Loucy (cell line): ENCODE measurements at regions not wholly inside any gene's neighbourhood (a gene's known extent, or its start where the extent isn't known, plus 50 kb on each side); places are given as distances from the start of the nearest gene placed in this dataset.

Experiments
- EZH2phosphoT487 ChIP-seq: fragments of 200-600 bp; IDR thresholded peaks from 2 replicates; pipeline ENCODE4 v1.6.1; 2018; ENCODE audit warnings: antibody characterized with exemption, mild to moderate bottlenecking, moderate library complexity, borderline replicate concordance
- TF ChIP-seq, protein P1 (sequence below): fragments of 200-600 bp; sonication (generic); conservative IDR thresholded peaks from 2 replicates; pipeline ENCODE4 v1.5.1; 2014; ENCODE audit warnings: mild to moderate bottlenecking, antibody characterized with exemption, low read length

- no peak for TF ChIP-seq EZH2phosphoT487
- TF ChIP-seq, protein P1, sequence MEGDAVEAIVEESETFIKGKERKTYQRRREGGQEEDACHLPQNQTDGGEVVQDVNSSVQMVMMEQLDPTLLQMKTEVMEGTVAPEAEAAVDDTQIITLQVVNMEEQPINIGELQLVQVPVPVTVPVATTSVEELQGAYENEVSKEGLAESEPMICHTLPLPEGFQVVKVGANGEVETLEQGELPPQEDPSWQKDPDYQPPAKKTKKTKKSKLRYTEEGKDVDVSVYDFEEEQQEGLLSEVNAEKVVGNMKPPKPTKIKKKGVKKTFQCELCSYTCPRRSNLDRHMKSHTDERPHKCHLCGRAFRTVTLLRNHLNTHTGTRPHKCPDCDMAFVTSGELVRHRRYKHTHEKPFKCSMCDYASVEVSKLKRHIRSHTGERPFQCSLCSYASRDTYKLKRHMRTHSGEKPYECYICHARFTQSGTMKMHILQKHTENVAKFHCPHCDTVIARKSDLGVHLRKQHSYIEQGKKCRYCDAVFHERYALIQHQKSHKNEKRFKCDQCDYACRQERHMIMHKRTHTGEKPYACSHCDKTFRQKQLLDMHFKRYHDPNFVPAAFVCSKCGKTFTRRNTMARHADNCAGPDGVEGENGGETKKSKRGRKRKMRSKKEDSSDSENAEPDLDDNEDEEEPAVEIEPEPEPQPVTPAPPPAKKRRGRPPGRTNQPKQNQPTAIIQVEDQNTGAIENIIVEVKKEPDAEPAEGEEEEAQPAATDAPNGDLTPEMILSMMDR = no peak
These were observed 1314.6 kb upstream of the TMEM132C start for GRCh38 chr12:126952096-126953007.
